PC-3 (cell line): ENCODE measurements at regions not wholly inside any gene's neighbourhood (a gene's known extent, or its start where the extent isn't known, plus 50 kb on each side); places are given as distances from the start of the nearest gene placed in this dataset.

Experiments
- CTCF ChIP-seq: fragments of 300-600 bp; sonication (generic); conservative IDR thresholded peaks from 2 replicates; pipeline ENCODE4 v1.5.1; 2017; ENCODE audit warnings: antibody characterized with exemption, low read depth, mild to moderate bottlenecking, low read length
- EZH2 ChIP-seq: fragments of 300-600 bp; sonication (generic); IDR thresholded peaks from one replicate; pipeline ENCODE4 v1.6.1; 2017; ENCODE audit warnings: antibody characterized with exemption, mild to moderate bottlenecking, low read length; ENCODE audit not compliant: unreplicated experiment

DNA sequence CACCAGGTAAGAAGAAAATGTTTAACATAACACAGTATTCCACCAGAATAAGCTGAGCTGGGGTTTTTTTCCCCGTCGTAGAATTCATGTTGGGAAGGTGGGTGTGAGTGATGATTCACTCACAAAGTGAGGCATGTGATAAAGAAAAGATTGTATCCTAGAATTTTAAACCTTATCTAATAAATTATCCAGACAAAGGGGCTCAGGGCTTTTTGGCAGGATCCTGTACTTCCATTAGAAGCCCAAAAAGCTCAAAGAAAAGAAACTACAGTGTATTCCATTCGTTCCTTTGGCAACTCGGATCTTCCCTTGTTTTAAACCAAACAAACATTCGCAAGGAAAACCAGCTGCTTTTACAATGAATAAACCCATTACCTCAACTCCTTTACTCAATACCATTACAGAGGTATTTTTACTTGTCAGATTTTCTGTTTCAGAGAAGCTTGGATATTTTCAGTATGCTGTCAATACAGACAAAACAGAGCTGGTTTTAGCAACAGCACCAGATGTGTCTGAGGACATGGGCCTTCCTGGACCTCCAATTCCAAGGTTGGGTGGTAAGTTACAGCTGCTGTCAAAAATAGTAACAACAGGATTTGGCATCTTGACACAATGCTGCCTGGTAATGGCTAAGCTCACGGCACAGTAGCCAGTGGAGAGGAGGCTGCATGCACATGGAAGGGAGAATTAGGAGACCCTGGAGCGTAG lies 159.9 kb upstream of the RUNX1 start:
- TF ChIP-seq EZH2 (no peak), CTCF (no peak)
